NCI-H2196 treated with DMSO at 0.1 percent for 48 hours (cell line): ENCODE measurements at regions not wholly inside any gene's neighbourhood (a gene's known extent, or its start where the extent isn't known, plus 50 kb on each side); places are given as distances from the start of the nearest gene placed in this dataset.
A peak's percentile ranks its signal among the peaks of the same experiment; 100 is the strongest.
"Not testable (repeated sequence)": the region's sequence is repeated elsewhere in the genome, so short reads cannot be mapped to it uniquely, and the experiment has no call there.

Experiments
- DNase-seq: peaks from one replicate; lab custom pipeline; 2025; ENCODE audit not compliant: unreplicated experiment; lab: John Stamatoyannopoulos, UW

DNA sequence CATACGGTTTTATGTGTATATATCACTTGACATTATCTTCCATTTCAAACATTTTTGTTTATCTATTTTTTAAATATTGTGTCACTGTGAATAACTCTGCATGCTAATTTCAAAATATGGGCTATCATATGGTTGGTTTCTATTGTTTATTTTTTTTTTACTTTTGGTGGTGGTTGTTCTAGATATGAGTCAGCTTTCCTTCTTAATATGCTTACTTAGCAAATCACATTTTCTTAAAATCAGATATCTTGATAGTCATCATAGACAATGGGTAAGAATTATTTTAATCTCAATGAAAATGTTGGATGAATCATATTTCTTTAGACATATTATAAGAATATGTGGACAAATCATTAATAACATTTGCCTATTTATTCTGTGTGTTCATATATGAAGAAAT lies 881.5 kb downstream of the BRINP3 start:
- no peak for DNase-seq

DNA sequence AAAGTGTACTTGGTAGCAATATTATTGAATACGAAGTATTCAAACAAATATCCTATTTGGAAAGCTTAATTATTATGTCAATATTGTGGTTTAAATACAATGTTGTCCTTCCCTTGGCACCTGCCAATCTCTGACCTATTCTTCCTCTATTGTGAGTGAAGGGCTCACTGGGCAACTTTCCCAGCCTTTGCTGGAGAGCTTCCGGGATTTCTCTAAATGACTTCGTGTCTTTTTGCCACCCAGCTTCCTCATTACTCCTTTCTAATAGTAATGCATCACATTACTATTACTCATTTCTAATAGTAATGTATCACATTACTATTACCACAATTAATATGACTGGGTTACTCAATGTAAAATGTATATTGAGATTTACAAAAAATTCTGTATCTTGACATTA lies 880.6 kb downstream of the BRINP3 start:
- peak; percentile 79 for DNase-seq

GRCh38 chr1:189605226-189605625 lies 872.4 kb downstream of the BRINP3 start:
- DNase-seq: no peak

DNA sequence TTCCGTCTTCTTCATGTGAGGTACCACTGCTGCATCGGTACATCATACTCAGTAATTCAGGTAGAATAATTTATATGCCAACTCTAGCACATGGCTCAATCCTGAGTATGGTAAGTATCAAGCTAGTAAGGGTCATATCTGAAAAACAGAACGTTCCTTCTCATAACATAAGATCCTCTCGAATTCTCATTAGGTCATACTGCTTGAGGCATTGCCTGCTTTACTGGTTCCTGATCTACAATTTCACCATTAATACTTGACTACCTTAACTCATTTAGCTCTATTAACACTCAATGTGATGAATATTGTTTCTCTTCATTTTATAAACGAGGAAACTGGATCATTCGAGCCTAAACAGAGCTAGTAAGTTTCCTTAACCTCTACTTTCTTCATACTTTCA lies 871.6 kb downstream of the BRINP3 start:
- no peak for DNase-seq

- no peak for DNase-seq
Measured at GRCh38 chr1:189606795-189607476, 870.7 kb downstream of the BRINP3 start.

- no peak for DNase-seq
Measured at GRCh38 chr1:189607477-189608096, 870.1 kb downstream of the BRINP3 start.

GRCh38 chr1:189609167-189609566 lies 868.5 kb downstream of the BRINP3 start:
- DNase-seq: no peak

GRCh38 chr1:189616893-189617292 lies 860.8 kb downstream of the BRINP3 start:
- no peak for DNase-seq

DNA sequence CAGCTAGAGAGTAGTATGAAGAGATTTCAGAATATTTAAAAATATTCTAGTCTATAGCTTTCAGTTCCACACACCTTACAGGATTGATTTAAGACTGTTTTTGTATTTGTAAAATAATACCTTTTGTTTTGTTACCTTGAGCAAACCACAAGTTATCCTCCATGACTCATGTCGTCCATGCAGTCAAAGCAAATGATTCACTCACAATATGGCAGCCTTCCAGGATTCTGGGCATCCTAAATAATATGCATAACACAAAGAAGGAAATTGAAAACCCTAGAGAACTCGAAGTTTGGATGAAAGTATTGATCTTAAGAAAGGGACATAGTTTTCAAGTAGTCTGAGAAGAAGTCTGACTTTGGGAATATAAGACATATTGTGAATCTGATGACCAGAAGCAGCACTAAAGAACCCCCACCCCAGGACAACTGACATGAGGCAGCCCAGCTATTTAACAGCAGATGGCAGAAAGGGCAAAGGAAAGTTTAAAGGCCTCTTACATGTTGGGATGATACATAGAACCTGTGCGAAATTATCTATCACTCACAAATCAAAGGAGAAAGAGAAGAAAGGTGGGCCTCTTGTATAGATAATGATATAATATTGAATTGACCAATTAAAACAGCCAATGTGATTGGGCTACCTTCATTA lies 857.9 kb downstream of the BRINP3 start:
- no peak for DNase-seq

GRCh38 chr1:189620471-189620870 lies 857.2 kb downstream of the BRINP3 start:
- no peak for DNase-seq

GRCh38 chr1:189623336-189623735 lies 854.3 kb downstream of the BRINP3 start:
- no peak for DNase-seq

DNA sequence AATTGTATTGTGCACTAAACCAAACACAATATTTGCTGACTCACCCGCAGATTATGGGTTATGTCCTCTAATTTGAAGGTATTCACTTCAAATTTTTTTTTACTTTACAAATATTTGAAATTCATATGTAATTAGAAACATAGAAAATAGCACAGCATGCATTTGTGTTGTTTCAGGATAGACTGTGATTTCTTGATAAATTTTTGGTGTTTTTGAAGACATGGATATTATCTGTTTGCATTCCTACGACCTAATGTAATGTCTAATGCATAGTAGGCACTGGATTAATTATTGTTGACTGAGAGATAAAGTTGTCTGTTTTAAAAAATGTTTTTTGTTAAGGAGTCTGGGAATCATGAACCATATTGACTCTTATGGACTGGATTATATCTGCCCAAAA lies 850.2 kb downstream of the BRINP3 start:
- no peak for DNase-seq

DNA sequence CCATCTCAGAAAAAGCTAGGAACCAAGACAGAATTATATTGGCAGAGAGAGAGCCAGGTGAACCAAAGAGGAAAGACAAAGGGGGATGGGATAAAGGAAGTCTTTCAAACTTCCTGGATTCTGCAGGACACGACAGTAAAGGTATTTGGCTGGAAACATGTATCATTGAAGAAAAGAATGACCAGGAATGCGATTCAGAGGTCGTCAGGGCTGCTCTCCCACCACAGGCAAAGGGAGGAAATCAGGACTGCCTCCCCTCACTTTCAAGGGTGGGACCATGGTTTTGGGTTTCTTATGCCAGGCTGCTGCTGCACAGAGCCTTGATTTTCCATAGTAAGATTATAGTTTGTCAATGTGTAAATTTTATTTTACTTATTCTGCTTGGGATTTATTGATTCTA lies 848.8 kb downstream of the BRINP3 start:
- DNase-seq: no peak

- no peak for DNase-seq
Measured at GRCh38 chr1:189633658-189634057, 844.0 kb downstream of the BRINP3 start.

- DNase-seq: no peak
Measured at GRCh38 chr1:189637041-189637440, 840.6 kb downstream of the BRINP3 start.

DNA sequence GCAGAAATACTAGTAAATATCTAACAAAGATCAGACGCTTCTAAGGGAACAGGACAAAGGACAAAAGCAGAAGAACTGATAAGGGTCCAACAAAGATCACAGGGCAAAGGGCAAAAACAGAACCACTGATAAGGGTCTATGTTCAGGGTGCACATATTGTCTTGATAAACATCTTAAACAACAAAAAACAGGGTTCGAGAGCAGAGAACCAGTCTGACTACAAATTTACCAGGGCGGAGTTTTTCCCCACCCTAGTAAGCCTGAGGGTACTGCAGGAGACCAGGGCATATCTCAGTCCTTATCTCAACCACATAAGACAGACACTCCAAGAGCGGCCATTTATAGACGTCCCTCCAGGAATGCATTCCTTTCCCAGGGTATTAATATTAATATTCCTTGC lies 833.5 kb downstream of the BRINP3 start:
- DNase-seq: not testable (repeated sequence)

DNA sequence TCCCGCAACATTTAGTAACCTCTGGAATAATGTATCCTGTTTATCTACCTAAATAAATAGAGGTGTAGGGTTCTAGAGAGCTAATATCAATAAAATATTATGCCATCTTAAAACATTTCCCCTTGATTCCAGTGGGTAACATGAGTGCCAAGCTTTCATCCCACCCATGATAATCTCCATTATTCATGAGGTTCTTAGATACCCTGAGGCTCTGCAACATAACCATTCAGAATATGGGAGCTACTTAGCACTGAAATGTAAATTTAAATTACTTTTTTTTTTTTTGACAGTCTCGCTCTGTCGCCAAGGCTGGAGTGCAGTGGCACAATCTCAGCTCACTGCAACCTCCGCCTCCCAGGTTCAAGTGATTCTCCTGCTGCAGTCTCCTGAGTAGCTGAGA lies 832.7 kb downstream of the BRINP3 start:
- no peak for DNase-seq

DNA sequence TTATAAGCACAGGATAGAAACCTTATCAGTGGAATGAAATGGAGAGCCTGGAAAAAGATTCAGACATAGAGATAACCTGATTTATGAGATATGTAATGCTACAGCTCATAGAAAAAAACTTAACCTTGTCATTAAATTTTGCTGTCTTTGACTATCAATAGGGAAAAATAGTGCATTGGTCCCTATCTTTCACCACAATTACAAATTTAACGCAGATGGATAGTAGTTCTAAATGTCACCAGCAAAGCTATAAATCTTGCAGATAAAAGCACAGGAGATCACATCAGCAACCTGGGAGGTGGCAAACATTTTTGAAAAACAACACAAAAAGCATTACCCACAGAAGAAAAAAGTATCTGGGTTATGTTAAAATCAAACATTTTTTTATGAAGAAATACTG lies 831.6 kb downstream of the BRINP3 start:
- no peak for DNase-seq

GRCh38 chr1:189654906-189655305 lies 822.8 kb downstream of the BRINP3 start:
- DNase-seq: no peak

DNA sequence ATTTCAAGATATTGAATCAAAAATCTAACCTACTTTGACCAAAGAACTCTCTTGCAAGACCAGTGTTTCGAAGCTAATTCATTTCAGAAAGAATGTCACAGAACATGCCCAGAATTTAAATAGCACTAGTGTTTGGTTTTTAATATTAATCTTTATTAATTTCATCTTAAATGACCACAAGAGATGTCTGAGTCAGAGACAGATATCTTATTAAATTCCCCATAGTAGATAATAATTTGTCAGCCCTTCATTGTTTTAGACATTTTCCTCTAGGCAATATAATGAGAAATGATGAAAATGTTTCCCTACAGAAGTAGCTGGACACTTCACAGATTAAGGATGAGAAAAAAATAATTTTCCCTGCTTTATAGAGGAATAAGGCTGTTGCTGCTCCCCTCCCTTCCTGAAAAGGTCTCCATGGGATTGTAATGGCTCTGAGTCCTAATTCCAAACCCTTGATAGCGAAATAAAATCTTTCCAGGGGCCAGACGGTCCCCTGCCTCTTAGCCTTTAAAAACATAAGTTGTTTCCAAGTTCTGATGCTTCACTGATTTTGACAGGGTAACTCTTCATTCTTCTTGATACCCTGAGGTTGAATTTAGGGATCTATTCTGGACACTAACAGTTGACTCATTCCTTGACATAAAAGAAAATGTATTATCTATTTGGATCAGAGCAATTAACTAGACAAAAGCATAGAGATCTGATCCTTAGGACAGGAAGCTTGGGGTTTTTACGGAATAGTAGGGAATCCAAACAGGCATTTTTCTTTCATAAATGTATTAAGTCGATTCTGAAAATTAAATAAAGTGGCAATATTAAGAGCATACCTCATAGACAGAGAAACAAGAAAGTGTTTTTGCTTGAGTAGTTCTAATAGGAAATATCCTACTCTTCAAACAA lies 820.8 kb downstream of the BRINP3 start:
- DNase-seq: no peak

DNA sequence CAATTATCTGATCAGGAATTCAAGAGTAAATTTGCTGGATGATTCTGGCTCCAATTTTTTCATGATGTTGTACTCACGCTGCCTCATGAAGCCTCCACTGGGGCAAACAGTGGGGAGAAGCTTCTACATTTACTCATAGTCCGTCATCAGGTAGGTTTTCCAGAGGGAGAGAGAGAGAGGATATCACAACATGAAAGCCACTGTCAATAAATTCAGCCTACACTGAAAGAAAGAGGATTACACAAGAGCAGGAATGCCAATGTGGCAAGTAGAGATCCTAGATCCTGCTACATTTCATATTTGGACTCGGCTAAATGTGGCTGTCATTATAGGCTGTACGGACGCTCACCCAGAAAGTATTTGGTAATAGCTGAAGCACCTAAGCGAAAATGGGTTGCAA lies 819.9 kb downstream of the BRINP3 start:
- DNase-seq: no peak
